ENCODE measurements at regions not wholly inside any gene's neighbourhood (a gene's known extent, or its start where the extent isn't known, plus 50 kb on each side); places are given as distances from the start of the nearest gene placed in this dataset.
A peak's percentile ranks its signal among the peaks of the same experiment; 100 is the strongest.
"Not testable (repeated sequence)": the region's sequence is repeated elsewhere in the genome, so short reads cannot be mapped to it uniquely, and the experiment has no call there.

DNA sequence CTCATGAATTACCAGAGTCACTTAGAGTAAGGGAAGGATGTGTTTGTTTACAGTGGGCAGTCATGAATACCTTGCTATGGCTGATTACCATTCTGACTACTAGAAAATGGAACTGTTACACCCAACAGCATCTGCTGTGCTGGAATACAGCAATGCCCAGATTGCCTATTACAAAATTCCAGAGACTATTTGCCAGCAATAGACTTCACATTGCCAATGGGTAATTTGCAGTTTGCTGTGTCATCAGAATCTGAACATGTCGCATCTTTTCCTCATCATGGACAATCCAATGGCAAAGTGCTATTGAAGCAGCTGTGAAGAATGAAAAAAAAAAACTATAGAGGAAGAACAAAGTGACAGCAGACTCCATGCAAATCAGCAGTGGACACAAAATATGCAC, 356.6 kb downstream of the CXXC4 start:
- DNase-seq: no peak

DNA sequence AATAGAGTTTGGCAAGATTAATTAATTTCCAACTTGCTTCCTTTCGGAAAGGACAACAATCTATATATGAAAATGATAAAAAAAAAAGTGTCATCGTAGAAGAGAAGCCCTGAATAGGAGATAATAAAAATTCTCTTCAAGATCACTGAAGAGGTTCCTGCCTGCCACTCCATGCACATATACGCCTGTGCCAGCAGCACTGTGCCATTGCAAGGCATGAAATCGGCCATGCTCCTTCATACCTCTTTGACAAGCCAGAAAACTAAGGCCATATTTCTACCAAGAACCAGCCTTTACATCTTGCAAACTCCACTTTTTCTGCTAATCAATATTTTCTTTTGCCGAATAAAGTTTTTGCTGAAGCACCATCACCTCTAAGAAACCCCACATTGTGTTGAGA, 365.5 kb downstream of the CXXC4 start:
- no peak for DNase-seq

DNA sequence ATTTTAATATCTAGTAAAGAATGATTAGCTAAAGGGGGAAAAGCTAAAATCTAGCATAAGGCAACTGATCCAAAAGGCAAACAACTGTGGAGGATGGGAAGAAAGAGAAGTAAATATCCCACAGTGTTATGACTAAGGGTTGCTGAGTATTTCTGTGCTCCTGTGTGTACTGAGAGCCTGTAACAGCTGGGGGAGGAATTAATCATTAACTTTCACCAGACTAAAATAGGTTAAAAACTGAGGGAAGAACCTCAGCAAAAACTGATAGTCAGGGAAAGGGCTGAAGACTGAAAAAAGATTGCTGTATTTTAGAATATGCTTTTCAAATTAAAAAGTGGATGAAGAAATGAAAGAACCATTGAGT, 365.9 kb downstream of the CXXC4 start:
- no peak for DNase-seq

DNA sequence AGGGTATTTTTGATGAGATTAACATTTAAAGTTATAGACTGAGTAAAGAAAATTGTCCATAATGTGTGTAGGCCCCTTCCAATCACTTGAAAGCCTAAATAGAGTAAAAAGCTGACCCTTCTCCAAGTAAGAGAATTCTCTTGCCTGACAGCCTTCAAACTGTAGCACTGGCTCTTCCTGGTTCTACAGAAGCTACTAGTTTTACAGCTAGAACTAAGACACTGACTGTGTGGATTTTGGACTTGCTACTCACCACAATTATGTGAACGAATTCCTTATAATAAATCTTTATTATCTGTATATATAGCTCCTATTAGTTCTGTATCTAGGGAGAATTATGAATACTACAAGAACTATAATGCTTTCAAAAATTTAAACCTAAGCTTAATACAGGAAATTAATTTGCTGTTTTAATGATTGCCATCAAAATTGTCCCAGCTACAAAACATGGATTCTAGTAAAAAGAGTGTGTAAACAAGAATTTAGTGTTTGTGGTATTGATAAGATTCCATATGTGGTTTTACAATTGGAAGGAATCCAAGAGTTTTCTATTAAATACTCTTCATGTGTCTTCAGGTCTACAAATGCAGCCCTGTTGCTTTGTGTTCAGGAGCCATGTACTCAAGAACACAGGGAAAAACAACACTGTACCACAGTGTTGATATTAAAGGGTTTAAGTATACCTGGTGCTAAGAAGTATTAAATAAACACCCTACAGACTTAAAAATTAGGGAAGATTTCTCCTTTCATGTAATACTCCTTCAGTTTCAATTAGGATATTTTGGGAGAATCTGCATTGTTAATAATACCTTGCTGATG, 366.5 kb downstream of the CXXC4 start:
- DNase-seq: no peak

DNA sequence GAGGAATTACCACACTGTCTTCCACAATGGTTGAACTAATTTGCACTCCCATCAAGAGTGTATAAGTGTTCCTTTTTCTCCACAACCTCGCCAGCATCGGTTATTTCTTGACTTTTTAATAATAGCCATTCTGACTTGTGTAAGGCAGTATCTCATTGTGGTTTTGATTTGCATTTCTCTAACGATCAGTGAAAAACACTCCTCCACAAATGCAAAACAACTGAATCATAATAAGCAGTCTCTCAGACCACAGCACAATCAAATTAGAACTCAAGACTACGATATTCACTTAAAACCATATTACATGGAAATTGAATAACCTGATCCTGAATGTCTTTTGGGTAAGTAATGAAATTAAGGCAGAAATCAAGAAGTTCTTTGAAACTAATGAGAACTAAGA, 371.7 kb downstream of the CXXC4 start:
- DNase-seq: no peak

DNA sequence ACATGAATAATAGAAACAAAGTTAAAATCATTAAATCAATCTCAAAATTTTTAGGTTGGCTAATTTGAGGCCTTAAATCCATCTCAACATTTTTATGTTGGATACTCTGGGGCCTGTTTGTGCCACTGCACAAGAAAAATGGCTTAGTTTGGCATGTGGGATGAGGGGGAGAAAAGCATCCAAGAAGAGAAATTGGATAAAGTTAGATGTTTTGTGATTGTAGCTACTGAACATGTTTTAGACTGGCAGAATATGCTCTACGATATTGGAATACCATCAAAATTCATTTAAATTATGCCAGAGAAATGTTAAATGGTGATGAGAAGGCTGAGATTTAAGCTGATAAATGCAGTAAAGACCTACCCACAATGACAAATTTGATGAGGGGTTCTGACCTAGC, 376.9 kb downstream of the CXXC4 start:
- DNase-seq: no peak

DNA sequence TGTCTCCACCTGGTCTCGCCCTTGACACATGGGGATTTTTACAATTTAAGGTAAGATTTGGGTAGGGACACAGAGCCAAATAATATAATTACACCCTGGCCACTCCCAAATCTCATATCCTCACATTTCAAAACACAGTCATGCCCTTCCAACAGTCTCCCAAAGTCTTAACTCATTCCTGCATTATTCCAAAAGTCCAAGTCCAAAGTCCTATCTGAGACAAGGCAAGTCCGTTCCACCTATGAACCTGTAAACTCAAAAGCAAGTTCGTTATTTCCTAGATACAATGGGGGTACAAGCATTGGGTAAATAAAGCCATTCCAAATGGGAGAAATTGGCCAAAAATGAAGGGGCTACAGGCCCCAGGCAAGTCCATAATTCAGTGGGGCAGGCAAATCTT, 380.8 kb downstream of the CXXC4 start:
- no peak for DNase-seq

DNA sequence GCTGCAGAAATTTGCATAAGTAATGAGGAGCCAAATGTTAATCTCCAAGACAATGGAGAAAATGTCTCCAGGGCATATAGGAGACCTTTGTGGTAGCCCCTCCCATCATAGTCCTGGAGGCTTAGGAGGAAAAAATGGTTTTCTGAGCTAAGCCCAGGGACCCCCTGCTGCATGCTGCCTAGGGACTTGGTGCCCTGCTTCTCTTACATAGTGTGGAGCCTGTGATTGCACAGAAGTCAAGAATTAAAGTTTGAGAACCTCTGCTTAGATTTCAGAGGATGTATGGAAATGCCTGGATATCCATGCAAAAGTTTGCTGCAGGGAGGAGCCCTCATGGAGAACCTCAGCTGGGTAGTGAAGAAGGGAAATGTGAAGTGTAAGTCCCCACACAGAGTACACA, 379.4 kb upstream of the TACR3 start:
- DNase-seq: no peak

DNA sequence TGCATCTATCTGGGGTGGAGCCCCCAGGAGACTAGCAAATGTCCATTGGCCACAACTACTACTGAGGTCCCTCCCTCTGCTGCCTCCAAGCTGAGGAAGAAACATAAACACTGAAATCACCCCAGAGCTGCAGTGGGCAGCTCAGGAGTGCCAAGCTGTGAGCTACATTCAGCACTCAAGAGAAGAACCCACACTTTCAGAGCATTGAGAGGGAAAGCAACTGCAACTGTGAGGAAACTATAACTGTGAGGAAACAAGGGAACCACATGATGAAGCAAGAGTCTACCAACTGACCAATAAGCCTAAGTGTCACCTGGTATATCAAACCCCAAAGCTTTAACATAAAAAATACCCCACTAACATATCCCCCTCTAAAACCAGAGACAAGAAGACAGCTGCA, 373.5 kb upstream of the TACR3 start:
- no peak for DNase-seq

DNA sequence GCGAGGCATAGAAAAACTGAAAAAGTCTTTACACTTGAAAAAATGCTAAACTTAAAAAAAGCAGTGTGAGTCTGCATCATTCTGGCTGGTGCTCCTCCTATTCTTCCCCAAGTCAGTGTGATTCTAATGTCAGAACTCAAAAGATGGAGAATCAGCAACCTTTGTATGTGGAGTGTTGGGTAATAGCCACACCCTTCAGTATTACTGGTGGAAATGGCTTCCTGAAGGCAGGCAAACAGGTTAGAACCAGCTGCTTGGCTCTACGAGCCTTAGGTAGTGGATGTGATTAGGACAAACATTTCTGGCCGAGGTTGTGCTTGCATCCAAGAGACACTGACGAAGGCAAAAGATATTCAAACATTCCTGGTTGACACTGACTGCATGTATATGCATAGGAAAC, 353.4 kb upstream of the TACR3 start:
- no peak for DNase-seq

DNA sequence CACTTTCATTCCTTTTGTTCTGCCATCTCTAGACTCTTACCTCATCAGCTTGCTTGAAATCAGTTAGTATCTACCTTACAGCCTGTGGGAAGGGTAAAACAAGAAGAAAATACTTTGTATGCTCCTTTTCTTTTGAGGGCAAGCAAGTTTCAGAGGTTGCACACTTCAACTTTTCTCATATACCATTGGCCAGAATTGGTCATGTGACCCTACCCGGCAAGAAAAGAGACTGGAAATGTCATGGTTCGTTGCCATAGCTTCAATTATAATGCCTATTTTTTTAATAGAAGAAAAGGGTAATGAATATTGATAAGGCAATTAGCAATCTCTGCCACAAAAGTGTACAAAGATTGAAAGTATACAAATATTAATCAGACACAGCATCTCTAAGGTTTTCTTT, 346.7 kb upstream of the TACR3 start:
- no peak for DNase-seq

DNA sequence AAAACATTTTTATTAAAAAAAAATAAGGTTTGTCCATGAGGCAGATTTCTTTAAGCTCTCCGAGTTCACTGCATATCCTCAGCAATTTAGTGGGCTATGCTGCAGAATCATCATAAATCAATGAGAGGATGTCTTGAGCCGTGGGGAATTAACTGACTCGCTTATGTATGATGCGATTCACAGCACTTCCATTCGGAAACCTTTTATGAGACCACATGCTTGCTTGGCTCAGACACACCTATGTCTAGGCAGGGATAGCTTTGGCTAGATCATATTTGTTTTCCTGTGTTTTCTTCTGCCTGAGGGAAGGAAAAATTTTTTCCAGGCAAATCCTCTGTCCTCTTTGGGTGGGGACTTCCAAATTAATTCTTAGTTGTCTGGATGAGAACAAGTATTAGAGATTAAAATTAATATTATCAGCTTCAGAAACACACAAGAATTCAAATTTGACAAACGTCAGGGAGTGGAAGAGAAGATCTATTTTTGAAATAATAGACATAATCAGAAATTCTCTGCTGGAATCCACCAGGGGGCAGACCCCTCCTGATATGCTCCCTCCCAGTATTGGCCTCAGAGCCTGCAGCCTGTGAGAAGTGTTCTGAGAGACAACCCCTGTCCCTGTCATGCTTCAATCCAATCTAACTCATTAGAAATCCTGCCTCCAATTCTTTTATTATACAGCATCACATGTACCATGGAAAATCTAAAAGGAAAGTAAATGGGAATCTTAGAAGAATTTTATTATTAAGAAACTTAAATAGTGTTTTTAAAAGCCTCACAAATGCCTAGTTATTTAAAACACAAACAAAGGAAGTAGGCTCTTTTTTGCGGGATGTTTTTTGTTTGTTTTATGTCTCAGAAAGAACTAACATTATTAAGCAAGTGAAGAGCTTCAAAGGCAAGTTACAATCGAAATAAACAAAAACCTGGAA, 345.1 kb upstream of the TACR3 start:
- DNase-seq: peak in 52 of 56 donors; percentile 0 to 85 (median 48)

DNA sequence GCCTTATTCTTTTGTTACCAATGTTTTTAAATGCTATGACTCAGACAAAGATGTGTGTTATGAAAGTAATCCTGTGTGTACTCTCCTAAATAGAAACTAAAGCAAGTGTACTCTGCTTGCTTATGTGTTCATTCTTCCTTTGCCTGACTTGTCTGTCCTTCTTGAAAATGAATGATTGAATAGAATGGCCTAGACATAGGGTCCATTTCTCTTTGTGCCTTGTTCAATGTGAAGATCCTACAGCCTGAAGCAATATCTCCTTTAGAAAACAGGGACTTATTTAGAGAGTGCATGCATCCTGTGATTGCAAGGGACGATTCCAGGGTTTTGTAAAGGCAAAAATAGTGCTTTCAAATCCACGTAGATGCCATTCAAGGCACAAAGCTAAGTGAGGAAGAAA, 343.6 kb upstream of the TACR3 start:
- no peak for DNase-seq

DNA sequence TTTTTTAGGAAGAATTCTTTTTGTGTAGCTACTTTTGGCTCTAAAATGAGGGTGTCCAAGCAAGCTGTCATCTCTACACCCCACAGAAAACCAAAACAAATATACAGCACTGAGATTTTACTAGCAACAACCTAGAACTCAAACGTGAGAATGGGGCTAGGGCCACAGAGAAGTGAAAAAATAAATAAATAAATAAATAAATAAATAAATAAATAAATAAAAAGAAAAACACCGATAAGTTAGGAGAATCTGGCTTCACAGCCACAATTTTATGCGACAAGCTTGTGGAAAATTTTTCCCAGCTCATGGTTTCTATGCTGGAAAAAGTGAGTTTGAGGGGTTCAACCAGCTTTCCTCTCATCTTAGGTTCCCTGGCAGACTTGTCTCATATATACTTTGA, 324.6 kb upstream of the TACR3 start:
- DNase-seq: no peak

DNA sequence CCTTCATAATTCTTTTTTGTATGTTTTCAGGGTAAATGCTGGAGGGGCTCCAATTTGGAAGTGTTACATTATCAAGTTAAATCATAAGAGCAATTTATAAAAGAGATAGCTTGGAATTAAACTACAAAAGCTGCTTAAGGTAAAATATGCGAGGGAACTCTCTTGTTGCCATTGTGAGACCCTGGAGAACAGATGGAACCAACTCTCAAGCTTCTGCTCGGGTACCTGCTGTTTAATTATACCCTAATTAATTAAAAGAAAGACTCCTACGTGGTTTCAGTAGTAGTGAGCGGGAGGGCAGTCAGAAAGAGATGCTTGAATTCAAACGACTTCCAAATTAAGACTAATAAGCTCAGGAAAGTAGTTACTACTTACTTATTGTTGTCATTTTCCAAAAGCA, 313.1 kb upstream of the TACR3 start:
- no peak for DNase-seq

DNA sequence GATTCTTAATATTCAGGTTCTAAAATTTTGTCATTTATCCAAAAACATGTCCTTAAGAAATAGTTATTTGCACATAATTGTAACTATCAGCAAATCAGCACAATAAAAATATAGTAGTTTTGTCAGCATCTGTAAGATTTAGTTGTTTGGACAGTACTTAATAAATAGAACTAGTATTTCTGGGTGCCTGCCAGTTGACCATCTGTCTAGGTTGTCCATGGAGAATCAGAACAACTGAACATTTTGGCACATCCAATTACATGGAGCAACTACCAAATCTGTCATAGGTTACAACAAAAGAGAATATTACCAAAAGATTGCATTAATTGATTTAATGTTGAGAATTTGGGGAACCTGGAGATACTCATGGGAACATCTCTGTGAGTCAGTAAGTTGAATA, 305.5 kb upstream of the TACR3 start:
- no peak for DNase-seq

DNA sequence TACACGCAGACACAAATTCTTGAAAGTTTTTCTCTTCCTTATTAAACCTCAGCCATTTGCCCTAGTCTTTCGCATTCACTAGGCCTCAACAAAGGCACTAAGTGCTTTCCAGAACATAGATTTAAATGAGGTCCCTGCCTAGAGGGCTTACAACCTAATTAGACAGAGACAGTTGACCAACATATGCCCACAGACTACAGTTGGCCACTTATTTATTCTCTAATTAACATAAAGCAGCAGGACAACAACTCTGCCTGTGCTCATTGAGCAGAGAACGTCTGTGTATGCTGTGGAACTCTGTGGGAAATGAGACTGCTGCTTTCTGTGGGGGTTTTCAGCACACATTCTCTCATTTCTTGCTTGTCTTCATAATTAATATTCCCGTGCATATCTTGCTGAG, 303.0 kb upstream of the TACR3 start:
- no peak for DNase-seq

DNA sequence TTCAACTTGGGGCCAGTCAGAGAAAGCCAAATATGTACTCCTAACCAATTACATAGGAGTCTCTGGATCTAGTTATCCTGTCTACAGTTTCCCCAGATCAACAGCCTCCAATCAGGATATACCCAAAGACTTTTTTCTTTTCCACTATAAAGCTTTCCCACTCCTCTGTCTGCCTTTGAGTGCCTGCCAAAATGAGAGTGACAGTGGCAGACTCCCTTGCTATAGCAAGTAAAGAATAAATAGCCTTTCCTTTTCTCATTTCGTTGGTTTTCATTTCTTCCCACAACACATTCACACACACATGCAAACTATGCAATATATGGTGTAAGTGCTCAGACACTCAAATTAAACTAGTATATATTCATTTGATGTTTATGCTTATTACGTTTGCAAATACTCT, 302.4 kb upstream of the TACR3 start:
- DNase-seq: no peak

DNA sequence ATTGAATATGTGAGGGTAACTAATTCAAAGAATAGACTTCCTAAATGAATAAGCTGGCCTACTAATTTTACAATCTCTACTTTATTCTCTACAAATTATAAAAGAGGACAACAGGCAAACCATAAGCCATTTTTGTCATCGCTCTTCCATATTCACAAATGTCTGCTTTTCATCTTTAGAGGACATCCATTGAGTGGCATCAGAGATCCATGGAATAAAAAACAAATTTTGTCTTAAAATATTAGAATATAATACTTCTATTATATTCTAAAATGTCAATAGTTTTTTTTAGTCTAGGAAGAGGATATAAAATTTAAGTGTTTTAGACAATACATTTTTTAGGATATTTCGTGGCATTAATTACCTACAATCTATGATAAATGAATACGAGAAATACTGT, 300.9 kb upstream of the TACR3 start:
- DNase-seq: no peak

DNA sequence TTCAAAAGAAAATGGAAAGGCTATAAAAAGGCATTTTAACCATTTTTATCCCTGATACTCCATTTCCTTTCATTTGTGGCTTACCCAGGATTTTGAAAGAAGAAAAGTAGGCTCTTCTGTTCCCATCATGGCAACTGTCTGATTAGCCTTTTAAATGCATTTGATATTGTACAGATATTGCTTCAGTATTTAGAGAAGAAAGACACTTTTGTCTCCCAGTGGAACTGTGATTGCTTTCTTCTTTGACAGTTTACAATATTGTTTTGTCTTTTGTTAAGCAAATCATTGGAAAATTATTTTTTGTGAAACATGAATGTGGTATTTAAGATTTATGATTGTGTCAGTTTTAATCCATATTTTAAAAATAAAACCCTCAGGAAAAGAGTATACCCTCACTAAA, 297.4 kb upstream of the TACR3 start:
- no peak for DNase-seq

DNA sequence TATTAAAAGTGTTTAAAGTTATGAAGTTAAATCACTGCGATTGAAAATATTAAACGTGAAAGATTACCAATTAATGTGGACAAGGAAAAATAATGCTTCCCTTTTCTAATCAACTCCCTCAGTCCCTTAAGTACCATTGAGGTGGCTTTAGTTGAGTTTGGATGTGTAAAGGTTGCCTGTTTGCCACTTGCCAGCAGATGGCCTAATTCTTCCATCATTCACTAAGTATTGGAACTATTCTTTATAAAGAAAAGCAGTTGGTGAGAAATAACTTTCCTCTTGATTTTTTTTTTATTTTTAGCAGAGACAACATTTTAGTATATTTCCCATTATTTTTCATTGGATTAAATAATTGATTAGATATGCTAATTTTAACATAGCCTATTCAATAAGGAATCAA, 295.9 kb upstream of the TACR3 start:
- DNase-seq: peak in 11 of 56 donors; percentile 2 to 55 (median 15)

DNA sequence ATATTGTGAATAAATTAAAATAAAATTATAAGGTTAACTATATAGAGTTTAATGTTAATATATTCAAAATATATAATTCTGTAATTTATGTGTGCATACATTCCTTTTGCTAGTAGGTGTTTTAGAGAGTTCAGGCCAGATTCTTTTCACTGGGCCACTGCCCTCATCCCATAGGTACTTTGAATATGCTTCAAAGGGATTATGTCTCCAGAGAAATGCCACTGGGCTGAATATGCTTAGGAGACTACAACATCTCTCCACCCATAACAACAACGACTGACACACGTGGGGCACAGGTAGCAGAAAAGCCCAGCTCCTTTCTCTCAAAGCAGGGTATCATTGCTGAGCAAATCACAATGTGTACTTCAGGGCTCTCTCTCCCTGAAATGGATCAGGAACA, 290.9 kb upstream of the TACR3 start:
- no peak for DNase-seq

DNA sequence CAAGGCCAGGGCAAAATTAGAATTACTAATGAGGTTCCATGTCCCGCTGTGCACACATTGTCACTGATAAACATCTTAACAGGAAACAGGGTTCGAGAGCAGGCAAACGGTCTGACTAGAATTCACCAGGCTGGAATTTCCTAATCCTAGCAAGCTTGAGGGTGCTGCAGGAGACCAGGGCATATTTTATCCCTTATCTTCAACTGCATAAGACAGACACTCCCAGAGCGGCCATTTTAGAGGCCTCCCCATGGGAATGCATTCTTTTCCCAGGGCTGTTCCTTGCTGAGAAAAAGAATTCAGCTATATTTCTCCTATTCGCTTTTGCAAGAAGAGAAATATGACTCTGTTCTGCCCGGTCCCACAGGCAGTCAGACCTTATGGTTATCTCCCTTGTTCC, 282.5 kb upstream of the TACR3 start:
- not testable (repeated sequence) for DNase-seq
